ENCODE measurements at regions not wholly inside any gene's neighbourhood (a gene's known extent, or its start where the extent isn't known, plus 50 kb on each side); places are given as distances from the start of the nearest gene placed in this dataset.

GRCh38 chr12:124448955-124449622 lies 118.3 kb downstream of the NCOR2 start:
- H3K36me3 ChIP-seq (ENCODE audit: control insufficient read depth, insufficient read depth, low read length) = peaks cover 27% of the 10 kb centered on the region
- ATAC-seq = no peak
- DNase-seq = no peak
- H3K27ac ChIP-seq (ENCODE audit: low read length) = no peak overlapping the region
- TF ChIP-seq, protein P1, sequence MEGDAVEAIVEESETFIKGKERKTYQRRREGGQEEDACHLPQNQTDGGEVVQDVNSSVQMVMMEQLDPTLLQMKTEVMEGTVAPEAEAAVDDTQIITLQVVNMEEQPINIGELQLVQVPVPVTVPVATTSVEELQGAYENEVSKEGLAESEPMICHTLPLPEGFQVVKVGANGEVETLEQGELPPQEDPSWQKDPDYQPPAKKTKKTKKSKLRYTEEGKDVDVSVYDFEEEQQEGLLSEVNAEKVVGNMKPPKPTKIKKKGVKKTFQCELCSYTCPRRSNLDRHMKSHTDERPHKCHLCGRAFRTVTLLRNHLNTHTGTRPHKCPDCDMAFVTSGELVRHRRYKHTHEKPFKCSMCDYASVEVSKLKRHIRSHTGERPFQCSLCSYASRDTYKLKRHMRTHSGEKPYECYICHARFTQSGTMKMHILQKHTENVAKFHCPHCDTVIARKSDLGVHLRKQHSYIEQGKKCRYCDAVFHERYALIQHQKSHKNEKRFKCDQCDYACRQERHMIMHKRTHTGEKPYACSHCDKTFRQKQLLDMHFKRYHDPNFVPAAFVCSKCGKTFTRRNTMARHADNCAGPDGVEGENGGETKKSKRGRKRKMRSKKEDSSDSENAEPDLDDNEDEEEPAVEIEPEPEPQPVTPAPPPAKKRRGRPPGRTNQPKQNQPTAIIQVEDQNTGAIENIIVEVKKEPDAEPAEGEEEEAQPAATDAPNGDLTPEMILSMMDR (IDR thresholded peaks at IDR 0.05) = no peak
- no peaks in the 10 kb centered on the region for H3K9me3 ChIP-seq (ENCODE audit: control insufficient read depth, insufficient read depth, low read length)
- 85% methylated on average over 12 of the region's 12 CpGs for WGBS (ENCODE audit: insufficient coverage)
- Mint-ChIP-seq H3K4me3 (no peak overlapping the region), H3K9me3 (no peaks in the 10 kb centered on the region), H3K4me1 (peaks cover 53 to 61% of the 10 kb centered on the region in 2 donors), H3K36me3 (no peaks in the 10 kb centered on the region), H3K27me3 (ENCODE audit: low read depth in 2 of 2) (no peaks in the 10 kb centered on the region), H3K27ac (no peak overlapping the region)
- peaks cover 50% of the 10 kb centered on the region for H3K4me1 ChIP-seq (ENCODE audit: control insufficient read depth, insufficient read depth, low read length)
- H3K27me3 ChIP-seq (ENCODE audit: control insufficient read depth, insufficient read depth, low read length) = no peaks in the 10 kb centered on the region
- H3K4me3 ChIP-seq (ENCODE audit: low read length) = no peak overlapping the region
- intact Hi-C loops (cut with micrococcal nuclease) = no loop called here

- Histone ChIP-seq H3K36me3 (ENCODE audit: control insufficient read depth, insufficient read depth, low read length) (peaks cover 28% of the 10 kb centered on the region), H3K4me1 (ENCODE audit: control insufficient read depth, insufficient read depth, low read length) (peaks cover 43% of the 10 kb centered on the region), H3K4me3 (ENCODE audit: low read length) (no peak overlapping the region), H3K27ac (ENCODE audit: low read length) (no peak overlapping the region), H3K27me3 (ENCODE audit: control insufficient read depth, insufficient read depth, low read length) (no peaks in the 10 kb centered on the region), H3K9me3 (ENCODE audit: control insufficient read depth, insufficient read depth, low read length) (no peaks in the 10 kb centered on the region)
- Mint-ChIP-seq H3K9me3 (no peaks in the 10 kb centered on the region), H3K4me3 (no peak overlapping the region), H3K36me3 (no peaks in the 10 kb centered on the region), H3K4me1 (peaks cover 50 to 58% of the 10 kb centered on the region in 2 donors), H3K27ac (no peak overlapping the region), H3K27me3 (ENCODE audit: low read depth in 2 of 2) (no peaks in the 10 kb centered on the region)
- TF ChIP-seq, protein P1 (IDR thresholded peaks at IDR 0.05) = no peak
- 97% methylated on average over 23 of the region's 23 CpGs for WGBS (ENCODE audit: insufficient coverage)
- intact Hi-C loops (cut with micrococcal nuclease) = no loop called here
- ATAC-seq (no peak), DNase-seq (no peak)
Observed at GRCh38 chr12:124448241-124448954, 119.0 kb downstream of the NCOR2 start.

DNA sequence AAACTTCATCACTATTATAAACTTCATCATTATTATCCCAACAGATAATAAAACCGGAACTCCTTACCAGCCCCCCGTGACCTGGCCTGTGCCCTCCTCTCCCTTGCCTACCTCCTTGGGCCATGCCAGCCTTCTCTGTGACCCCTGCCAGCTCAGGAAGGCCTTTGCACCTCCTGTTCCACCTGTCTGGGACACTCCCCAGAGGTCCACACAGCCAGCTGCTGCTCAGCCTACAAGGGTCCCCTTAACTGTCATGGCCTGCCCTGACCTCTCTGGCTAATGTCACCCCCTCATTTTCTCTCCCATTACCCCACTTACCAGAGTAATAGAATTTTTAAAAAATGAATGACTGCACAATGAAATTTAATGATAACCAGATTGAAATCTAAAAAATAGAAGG lies 121.0 kb downstream of the NCOR2 start:
- Mint-ChIP-seq H3K27me3 (ENCODE audit: low read depth in 2 of 2) (no peaks in the 10 kb centered on the region), H3K9me3 (no peaks in the 10 kb centered on the region), H3K4me1 (peaks cover 57 to 58% of the 10 kb centered on the region in 2 donors), H3K4me3 (no peak overlapping the region), H3K36me3 (peaks cover 7% of the 10 kb centered on the region), H3K27ac (no peak overlapping the region)
- Histone ChIP-seq H3K4me1 (ENCODE audit: control insufficient read depth, insufficient read depth, low read length) (peaks cover 23% of the 10 kb centered on the region), H3K27me3 (ENCODE audit: control insufficient read depth, insufficient read depth, low read length) (no peaks in the 10 kb centered on the region), H3K36me3 (ENCODE audit: control insufficient read depth, insufficient read depth, low read length) (peaks cover 40% of the 10 kb centered on the region), H3K4me3 (ENCODE audit: low read length) (no peak overlapping the region), H3K9me3 (ENCODE audit: control insufficient read depth, insufficient read depth, low read length) (no peaks in the 10 kb centered on the region), H3K27ac (ENCODE audit: low read length) (no peak overlapping the region)
- DNase-seq (no peak), ATAC-seq (no peak)
- WGBS (ENCODE audit: insufficient coverage) = 100% methylated on average over 2 of the region's 2 CpGs
- TF ChIP-seq, protein P1 (IDR thresholded peaks at IDR 0.05) = no peak
- intact Hi-C loops (cut with micrococcal nuclease) = no loop called here
